ENCODE measurements at regions not wholly inside any gene's neighbourhood (a gene's known extent, or its start where the extent isn't known, plus 50 kb on each side); places are given as distances from the start of the nearest gene placed in this dataset.
"Not testable (repeated sequence)": the region's sequence is repeated elsewhere in the genome, so short reads cannot be mapped to it uniquely, and the experiment has no call there.

DNA sequence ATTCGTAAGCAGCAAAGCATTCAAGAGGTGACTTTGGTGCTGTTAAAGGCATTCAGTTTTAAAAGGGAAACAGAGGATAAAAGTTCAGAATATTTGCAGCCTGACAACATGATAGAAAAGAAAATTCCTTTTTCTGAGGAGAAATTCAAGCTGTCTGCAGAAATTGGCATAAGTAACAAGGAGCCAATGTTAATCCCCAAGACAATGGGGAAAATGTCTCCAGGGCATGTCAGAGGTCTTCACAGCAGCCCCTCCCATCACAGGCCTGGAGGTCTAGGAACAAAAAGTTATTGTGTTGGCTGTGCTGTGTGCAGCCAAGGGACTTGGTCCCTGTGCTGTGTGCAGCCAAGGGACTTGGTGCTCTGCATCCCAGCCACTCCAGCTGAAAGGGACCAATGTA, 129.7 kb upstream of the MITF start:
- H3K27me3 Mint-ChIP-seq (ENCODE audit: low read depth); H3K36me3 Mint-ChIP-seq (ENCODE audit: insufficient read depth); H3K4me1 Mint-ChIP-seq (ENCODE audit: low read depth); H3K4me3 Mint-ChIP-seq; DNase-seq; ATAC-seq; H3K9me3 Mint-ChIP-seq: not testable (repeated sequence)

DNA sequence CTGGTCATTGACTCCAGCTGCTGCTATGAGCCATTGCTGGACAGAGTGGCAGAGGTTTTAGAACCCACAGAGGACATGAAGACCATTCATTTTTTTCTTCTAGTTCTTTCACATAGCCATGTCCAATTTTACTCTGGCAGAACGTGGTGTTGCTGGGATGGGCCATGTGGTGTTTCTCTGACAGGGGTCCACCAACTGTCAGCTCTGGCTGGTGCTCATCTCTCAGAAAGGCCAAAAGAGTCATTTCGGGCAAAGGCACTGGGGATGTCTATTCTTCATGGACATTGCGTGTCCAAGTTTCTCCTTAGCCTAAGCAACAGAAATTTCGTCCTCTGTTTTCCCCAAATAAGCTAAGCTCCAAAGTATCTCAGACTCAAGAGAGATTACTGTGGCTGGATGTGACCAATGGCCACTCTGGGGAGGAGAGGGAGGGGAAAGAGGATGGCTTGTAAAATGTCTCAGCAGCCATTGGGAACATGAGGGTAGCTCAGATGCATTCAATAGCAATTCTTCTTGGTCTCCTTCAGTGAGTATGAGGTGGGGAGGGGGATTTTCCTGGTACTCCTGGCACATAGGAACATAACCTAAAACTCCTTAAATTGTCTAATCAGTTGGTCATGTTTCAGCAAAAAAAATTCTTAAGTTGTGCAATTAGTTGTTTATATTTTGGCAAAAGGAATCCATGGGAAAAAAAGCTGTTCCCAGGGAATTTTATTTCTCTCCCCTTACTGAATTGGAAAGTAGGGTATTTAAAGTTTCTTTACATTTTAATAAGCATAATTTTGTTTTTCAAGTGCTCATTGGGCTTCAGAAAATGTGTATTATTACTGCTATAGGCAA, 131.6 kb upstream of the MITF start:
- ATAC-seq (no peak), DNase-seq (no peak)
- peaks cover 7% of the 10 kb centered on the region for H3K9me3 Mint-ChIP-seq
- H3K4me1 Mint-ChIP-seq (ENCODE audit: low read depth): no peaks in the 10 kb centered on the region
- H3K4me3 Mint-ChIP-seq: no peak overlapping the region
- no peaks in the 10 kb centered on the region for H3K27me3 Mint-ChIP-seq (ENCODE audit: low read depth)
- no peaks in the 10 kb centered on the region for H3K36me3 Mint-ChIP-seq (ENCODE audit: insufficient read depth)

DNA sequence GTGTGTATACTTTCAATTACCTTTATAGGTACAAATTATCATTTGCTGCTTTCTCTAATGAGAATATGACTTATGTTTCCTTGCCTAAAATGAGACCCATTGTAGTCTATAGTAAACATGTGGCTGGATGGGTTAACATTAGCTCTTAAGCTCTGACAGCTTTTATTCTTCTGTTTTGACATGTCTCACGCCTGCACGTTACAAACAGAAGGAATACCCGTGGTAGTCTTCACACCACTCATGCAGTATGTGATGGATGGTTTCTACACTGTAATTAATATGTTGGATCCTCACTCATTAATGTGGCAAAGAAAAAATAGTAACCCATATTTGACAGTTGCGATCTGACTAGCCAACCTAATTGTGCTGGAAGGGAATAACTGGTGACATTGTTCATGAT, 133.4 kb upstream of the MITF start:
- DNase-seq (no peak), ATAC-seq (no peak)
- no peak overlapping the region for H3K4me3 Mint-ChIP-seq
- H3K4me1 Mint-ChIP-seq (ENCODE audit: low read depth): no peaks in the 10 kb centered on the region
- H3K9me3 Mint-ChIP-seq: peaks cover 7% of the 10 kb centered on the region
- H3K36me3 Mint-ChIP-seq (ENCODE audit: insufficient read depth): no peaks in the 10 kb centered on the region
- H3K27me3 Mint-ChIP-seq (ENCODE audit: low read depth): no peaks in the 10 kb centered on the region

DNA sequence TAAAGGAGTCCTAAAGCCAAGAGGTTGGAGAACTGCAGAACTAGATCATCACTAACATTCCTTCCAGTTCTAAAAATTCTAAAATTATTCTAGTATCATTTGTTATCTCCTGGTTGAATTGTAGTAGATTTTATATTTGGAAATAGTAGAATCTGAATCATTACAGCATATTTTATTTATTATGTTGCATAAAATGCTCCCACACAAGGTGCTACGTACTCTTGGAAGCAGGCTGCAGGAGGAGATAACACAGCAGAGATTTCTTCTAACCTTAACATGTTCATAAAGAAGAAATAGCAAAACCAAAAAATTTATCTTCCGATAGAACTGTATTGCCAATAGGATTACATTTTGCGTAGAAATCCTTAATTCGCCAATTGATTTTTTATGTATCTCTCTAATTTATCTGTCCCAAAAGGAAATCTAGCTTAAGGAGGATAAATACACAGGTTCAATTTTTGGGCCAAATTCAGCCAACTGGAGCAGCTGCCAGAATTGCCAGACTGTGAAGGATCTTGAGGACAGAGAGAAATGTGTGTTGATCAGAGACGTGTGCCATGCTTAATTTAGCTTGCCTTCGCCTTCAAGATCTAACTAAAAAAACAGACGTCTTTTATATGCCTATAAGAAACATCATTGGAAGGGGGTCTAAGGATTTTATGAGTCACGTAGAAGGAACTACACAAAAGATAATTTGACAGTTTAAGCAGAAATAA, 134.4 kb upstream of the MITF start:
- Mint-ChIP-seq H3K4me3 (no peak overlapping the region), H3K36me3 (ENCODE audit: insufficient read depth) (no peaks in the 10 kb centered on the region), H3K9me3 (peaks cover 10% of the 10 kb centered on the region), H3K4me1 (ENCODE audit: low read depth) (no peaks in the 10 kb centered on the region), H3K27me3 (ENCODE audit: low read depth) (no peaks in the 10 kb centered on the region)
- no peak for ATAC-seq
- DNase-seq: no peak

DNA sequence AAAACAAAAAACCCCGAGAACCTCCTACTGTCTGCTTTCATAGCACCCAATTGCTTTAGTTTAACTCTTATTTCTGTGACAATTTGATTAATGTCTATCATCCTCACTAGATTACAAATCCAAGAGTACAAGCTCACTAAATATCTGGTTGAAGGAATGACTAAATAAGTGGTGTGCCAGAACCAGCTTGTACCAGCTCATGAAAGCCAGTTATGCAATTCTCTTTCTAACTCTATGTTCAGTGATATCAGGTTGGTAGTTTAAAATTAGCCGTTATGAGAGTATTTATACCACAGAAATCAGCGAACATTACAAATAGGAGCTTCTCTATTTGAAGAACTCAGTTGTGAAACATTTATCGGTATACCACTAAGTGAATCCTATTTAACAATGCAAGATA, 137.2 kb upstream of the MITF start:
- H3K4me3 Mint-ChIP-seq: no peak overlapping the region
- no peak for DNase-seq
- H3K27me3 Mint-ChIP-seq (ENCODE audit: low read depth): no peaks in the 10 kb centered on the region
- H3K4me1 Mint-ChIP-seq (ENCODE audit: low read depth): no peaks in the 10 kb centered on the region
- no peaks in the 10 kb centered on the region for H3K36me3 Mint-ChIP-seq (ENCODE audit: insufficient read depth)
- H3K9me3 Mint-ChIP-seq: peaks cover 3% of the 10 kb centered on the region
- ATAC-seq: no peak

DNA sequence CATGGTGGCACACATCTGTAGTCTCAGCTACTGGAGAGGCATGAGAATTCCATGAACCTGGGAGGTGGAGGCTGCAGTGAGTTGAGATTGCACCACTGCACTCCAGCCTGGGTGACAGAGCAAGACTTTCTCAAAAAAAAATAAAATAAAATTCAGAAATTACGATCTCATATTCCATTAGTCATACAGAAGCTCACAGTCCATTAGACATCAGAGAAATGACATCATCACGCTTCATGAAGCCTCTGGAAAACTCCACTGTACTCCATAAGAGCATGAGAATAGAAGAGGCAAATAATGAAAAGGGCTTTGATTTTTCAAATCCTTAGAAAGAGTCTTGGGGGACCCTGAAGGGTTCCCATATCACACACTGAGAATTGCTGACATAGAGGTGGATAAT, 145.0 kb upstream of the MITF start:
- Mint-ChIP-seq H3K4me3 (no peak overlapping the region), H3K9me3 (no peaks in the 10 kb centered on the region), H3K4me1 (ENCODE audit: low read depth) (no peaks in the 10 kb centered on the region), H3K36me3 (ENCODE audit: insufficient read depth) (no peaks in the 10 kb centered on the region), H3K27me3 (ENCODE audit: low read depth) (no peaks in the 10 kb centered on the region)
- DNase-seq: no peak
- ATAC-seq: no peak

DNA sequence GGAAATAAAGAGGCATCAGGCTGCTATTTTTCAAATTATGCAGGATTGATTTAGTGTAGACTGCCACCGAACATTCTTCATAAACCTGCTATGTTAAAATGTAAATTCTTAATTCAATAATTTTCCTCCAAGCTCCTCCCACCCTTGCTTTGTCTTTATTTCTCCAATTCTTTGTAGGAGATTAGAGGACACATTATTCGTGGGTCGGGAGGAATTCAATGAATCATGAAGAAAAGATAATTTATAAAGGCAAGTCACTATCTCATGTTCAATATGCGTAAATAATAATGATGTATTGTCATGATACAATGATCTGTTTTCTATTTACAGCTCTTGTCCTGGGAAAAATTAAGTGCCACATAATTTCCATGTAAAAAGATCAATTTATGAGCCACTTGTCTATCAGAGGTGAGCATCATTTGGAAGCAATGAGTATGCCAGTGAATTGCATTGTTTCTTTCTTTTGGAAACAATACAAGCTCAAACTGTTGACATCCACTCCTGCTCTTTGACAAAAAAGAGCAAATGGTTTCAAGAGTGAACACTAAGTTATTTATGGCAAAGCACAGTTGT, 148.0 kb upstream of the MITF start:
- Mint-ChIP-seq H3K4me1 (ENCODE audit: low read depth) (no peaks in the 10 kb centered on the region), H3K36me3 (ENCODE audit: insufficient read depth) (no peaks in the 10 kb centered on the region), H3K27me3 (ENCODE audit: low read depth) (no peaks in the 10 kb centered on the region), H3K4me3 (no peak overlapping the region), H3K9me3 (peaks cover 14% of the 10 kb centered on the region)
- no peak for DNase-seq
- ATAC-seq: no peak

DNA sequence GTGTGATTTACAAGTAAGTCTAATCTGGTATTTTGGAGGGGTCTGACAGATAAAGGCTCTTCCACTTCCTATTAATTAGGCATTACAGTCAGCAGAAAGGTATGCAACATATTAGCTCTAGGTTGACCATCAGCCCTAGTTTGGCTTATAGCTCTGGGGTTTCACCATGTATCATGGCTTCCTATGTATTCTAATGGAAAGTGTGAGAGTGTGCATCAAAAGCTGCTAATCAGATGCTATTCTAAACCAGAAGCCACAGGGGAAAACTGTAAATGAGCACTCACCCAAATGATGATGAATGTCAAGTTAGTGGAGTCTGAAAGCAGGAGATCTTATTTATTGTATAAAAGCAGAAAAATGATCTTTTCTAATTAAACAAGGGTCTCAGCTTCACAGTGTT, 149.2 kb upstream of the MITF start:
- H3K4me3 Mint-ChIP-seq: no peak overlapping the region
- no peaks in the 10 kb centered on the region for H3K36me3 Mint-ChIP-seq (ENCODE audit: insufficient read depth)
- H3K4me1 Mint-ChIP-seq (ENCODE audit: low read depth): no peaks in the 10 kb centered on the region
- peaks cover 22% of the 10 kb centered on the region for H3K9me3 Mint-ChIP-seq
- DNase-seq: no peak
- H3K27me3 Mint-ChIP-seq (ENCODE audit: low read depth): no peaks in the 10 kb centered on the region
- ATAC-seq: no peak

DNA sequence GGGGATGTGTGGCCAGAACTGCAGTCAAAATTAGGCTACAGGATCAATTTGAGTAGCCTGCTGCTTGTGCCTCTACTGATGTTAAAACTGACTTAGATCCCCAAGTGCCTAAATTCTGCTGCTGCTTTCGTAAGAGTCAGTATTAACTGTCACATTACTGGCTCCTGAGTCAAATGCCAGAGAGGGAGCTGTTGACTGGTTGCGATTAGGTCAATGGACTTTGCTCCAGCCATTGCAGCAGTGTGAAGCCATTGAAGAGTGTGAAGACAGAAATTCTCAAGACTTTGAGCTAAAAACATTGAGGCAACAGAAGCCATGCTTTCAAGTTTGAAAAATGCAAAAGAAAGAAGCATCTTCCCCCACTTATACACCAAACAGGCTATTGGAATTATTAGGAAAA, 151.1 kb upstream of the MITF start:
- no peaks in the 10 kb centered on the region for H3K36me3 Mint-ChIP-seq (ENCODE audit: insufficient read depth)
- no peaks in the 10 kb centered on the region for H3K4me1 Mint-ChIP-seq (ENCODE audit: low read depth)
- no peaks in the 10 kb centered on the region for H3K27me3 Mint-ChIP-seq (ENCODE audit: low read depth)
- H3K4me3 Mint-ChIP-seq: no peak overlapping the region
- ATAC-seq (no peak), DNase-seq (no peak)
- peaks cover 27% of the 10 kb centered on the region for H3K9me3 Mint-ChIP-seq

DNA sequence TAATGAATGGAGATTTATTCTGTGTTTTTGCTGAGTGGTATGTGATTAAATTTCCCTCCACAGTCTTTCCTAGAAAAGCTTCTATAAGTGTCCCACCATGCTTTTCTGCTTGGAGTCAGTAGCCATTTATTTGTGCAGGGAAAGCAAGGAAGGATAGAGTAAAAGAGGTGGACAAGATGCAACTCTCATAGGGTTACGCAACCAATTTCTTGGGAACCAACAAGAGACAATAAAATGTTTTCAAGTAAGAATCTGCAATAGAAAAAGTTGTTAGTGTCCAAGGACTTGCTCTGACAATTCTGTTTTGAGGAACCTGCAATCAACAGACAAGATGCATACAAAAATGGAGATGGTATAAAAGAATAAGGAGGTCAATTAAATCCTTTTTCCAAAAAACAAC, 153.8 kb upstream of the MITF start:
- Mint-ChIP-seq H3K9me3 (peaks cover 27% of the 10 kb centered on the region), H3K4me3 (no peak overlapping the region), H3K36me3 (ENCODE audit: insufficient read depth) (no peaks in the 10 kb centered on the region), H3K4me1 (ENCODE audit: low read depth) (no peaks in the 10 kb centered on the region), H3K27me3 (ENCODE audit: low read depth) (no peaks in the 10 kb centered on the region)
- DNase-seq (no peak), ATAC-seq (no peak)

DNA sequence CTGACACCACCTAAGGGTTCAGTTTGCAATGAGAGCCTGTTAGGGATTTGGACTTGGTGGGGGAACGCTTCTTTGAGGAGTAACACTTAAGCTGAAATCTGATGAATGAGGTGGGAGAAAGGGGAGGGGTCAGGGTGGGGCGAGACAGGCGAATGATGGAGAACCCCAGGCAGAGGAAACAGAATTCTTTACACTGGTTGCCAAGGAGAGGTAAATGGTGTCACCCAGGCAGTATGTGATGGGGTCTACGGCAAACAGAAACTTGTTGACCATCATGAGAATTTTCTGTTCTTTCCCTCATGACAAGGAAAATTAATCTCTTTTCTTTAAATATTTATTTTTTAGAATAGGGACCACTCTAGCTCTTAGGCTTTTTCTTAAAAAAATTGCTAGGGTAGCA, 157.2 kb upstream of the MITF start:
- H3K36me3 Mint-ChIP-seq (ENCODE audit: insufficient read depth): no peaks in the 10 kb centered on the region
- H3K4me3 Mint-ChIP-seq: no peak overlapping the region
- no peak for DNase-seq
- no peak for ATAC-seq
- H3K27me3 Mint-ChIP-seq (ENCODE audit: low read depth): peaks cover 4% of the 10 kb centered on the region
- H3K4me1 Mint-ChIP-seq (ENCODE audit: low read depth): no peaks in the 10 kb centered on the region
- peaks cover 17% of the 10 kb centered on the region for H3K9me3 Mint-ChIP-seq

DNA sequence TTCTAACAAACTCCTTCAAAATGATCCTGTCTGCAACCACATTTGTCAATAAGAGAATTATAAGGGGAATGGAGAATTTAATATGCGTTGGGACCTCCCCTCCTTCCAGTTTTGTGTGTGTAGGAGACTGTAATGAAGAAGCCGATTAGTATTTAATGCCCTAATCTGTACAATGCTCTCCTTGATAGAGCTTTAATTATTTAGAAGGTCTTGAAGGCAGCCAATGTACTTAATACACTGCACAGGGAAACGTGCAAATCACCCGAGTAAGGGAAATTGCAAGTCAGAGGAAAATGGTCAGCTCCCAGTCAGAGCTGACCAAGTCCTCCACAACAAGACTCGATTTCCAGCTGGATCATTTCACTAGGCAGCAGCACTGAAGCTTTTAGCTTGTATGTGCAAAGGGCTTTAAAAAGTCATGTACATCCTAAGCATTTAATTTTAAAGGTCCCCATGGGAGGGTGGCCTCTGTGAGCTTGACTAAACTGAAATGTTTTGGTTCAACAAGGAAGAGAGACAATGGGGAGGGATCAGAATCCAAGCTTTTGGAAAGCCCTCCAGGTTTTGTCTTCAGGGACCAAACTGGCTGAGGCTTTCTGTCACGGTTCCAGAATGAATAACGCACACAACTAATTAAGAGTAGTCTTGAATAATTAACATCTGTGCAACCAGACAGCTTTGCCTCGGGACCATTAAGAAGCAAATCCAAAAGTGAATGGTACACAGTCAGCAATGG, 159.8 kb upstream of the MITF start:
- Mint-ChIP-seq H3K4me1 (ENCODE audit: low read depth) (no peaks in the 10 kb centered on the region), H3K9me3 (no peaks in the 10 kb centered on the region), H3K4me3 (no peak overlapping the region), H3K27me3 (ENCODE audit: low read depth) (peaks cover 4% of the 10 kb centered on the region), H3K36me3 (ENCODE audit: insufficient read depth) (no peaks in the 10 kb centered on the region)
- ATAC-seq (no peak), DNase-seq (no peak)

DNA sequence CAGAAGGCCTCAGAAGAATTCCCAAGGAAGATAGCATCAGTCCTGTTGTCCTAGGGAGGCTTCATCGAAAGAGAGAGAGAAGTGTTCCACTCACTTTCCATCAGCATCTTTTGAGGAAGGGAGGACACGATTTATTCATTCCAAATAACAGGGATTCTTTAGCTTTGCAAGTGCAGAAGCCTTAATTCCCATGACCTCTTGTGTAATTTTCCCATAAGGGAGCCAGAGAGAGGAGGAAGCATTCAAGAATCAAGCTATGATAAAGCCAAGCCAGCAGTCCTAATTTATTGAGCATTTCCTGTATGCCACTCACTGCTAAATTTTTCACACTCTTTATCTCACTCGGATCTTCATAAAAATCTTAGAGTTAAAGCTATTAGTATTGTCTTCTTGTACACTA, 169.7 kb upstream of the MITF start:
- no peak for DNase-seq
- H3K9me3 Mint-ChIP-seq: no peaks in the 10 kb centered on the region
- H3K27me3 Mint-ChIP-seq (ENCODE audit: low read depth): peaks cover 4% of the 10 kb centered on the region
- no peak overlapping the region for H3K4me3 Mint-ChIP-seq
- no peaks in the 10 kb centered on the region for H3K4me1 Mint-ChIP-seq (ENCODE audit: low read depth)
- ATAC-seq: no peak
- H3K36me3 Mint-ChIP-seq (ENCODE audit: insufficient read depth): no peaks in the 10 kb centered on the region

DNA sequence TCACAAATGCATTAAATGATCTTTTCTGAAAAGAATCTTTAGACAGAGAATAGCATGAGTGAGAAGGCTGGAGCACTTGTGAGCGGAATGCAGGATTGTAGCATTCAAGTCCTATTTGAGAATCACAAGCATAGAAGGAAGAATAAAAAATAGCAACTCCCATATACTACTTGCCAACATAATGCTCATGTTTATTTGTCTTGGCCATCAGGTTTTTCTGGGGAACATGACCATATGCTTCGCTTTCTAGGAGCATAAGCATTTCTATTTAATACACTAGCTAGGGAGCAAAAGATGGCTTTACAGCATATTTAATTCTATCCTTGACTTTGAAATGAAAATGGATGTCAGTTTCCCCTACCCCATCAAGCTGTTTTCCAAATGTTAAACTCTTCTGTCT, 170.3 kb upstream of the MITF start:
- DNase-seq (no peak), ATAC-seq (no peak)
- no peak overlapping the region for H3K4me3 Mint-ChIP-seq
- peaks cover 4% of the 10 kb centered on the region for H3K27me3 Mint-ChIP-seq (ENCODE audit: low read depth)
- no peaks in the 10 kb centered on the region for H3K4me1 Mint-ChIP-seq (ENCODE audit: low read depth)
- H3K9me3 Mint-ChIP-seq: no peaks in the 10 kb centered on the region
- H3K36me3 Mint-ChIP-seq (ENCODE audit: insufficient read depth): no peaks in the 10 kb centered on the region

Data from activated T-cell treated with anti-CD3 and anti-CD28 coated beads, Interleukin-2, amount 50 U/mL, for 4 hours (primary cell).